Neural progenitor cell (in vitro differentiated cells): ENCODE measurements at regions not wholly inside any gene's neighbourhood (a gene's known extent, or its start where the extent isn't known, plus 50 kb on each side); places are given as distances from the start of the nearest gene placed in this dataset.
A peak's percentile ranks its signal among the peaks of the same experiment; 100 is the strongest.

Source experiments
- DNase-seq: peaks from one replicate; pipeline ENCODE4 v3.0.0-alpha.2; 2016; ENCODE audit warnings: low spot score
- H2AFZ ChIP-seq: fragments of 200-600 bp; sonication (generic); replicated peaks from 2 replicates; pipeline ENCODE4 v1.6.1; 2016; ENCODE audit warnings: antibody characterized with exemption
- H3F3A ChIP-seq: fragments of 200-600 bp; sonication (generic); 2 replicates; pipeline ENCODE4 v1.6.1; 2016; ENCODE audit warnings: antibody characterized with exemption, low read depth
- H3K27ac ChIP-seq: fragments of 200-600 bp; sonication (generic); 2 replicates; pipeline ENCODE4 v1.5.1; 2016; ENCODE audit warnings: mild to moderate bottlenecking
- H3K27me3 ChIP-seq: fragments of 200-600 bp; sonication (generic); 2 replicates; pipeline ENCODE4 v1.6.1; 2016; ENCODE audit warnings: mild to moderate bottlenecking, moderate library complexity
- H3K36me3 ChIP-seq: fragments of 200-600 bp; sonication (generic); 2 replicates; pipeline ENCODE4 v1.5.1; 2016
- H3K4me1 ChIP-seq: fragments of 200-600 bp; sonication (generic); 2 replicates; pipeline ENCODE4 v1.6.1; 2016; ENCODE audit warnings: mixed run types
- H3K4me2 ChIP-seq: fragments of 200-600 bp; sonication (generic); 2 replicates; pipeline ENCODE4 v1.6.1; 2016
- H3K4me3 ChIP-seq: fragments of 200-600 bp; sonication (generic); 2 replicates; pipeline ENCODE4 v1.5.1; 2016
- H3K79me2 ChIP-seq: fragments of 200-600 bp; sonication (generic); 2 replicates; pipeline ENCODE4 v1.6.1; 2016; ENCODE audit warnings: low read depth
- H3K9ac ChIP-seq: fragments of 200-600 bp; sonication (generic); 2 replicates; pipeline ENCODE4 v1.6.1; 2016
- H3K9me3 ChIP-seq: fragments of 200-600 bp; sonication (generic); 2 replicates; pipeline ENCODE4 v1.5.1; 2016; ENCODE audit warnings: low read depth
- H4K20me1 ChIP-seq: fragments of 200-600 bp; sonication (generic); 2 replicates; pipeline ENCODE4 v1.6.1; 2016; ENCODE audit warnings: low read depth
- H3K27ac Mint-ChIP-seq: 3 replicates; pipeline ENCODE4 v1.8.0; 2021; ENCODE audit warnings: mixed read lengths
- H3K27me3 Mint-ChIP-seq: 2 replicates; pipeline ENCODE4 v1.8.0; 2022; ENCODE audit warnings: low read depth, mild to moderate bottlenecking, inconsistent platforms, moderate library complexity, mixed read lengths; ENCODE audit not compliant: insufficient read depth
- H3K36me3 Mint-ChIP-seq: 3 replicates; pipeline ENCODE4 v1.8.0; 2021; ENCODE audit warnings: mixed read lengths
- H3K4me1 Mint-ChIP-seq: 3 replicates; pipeline ENCODE4 v1.8.0; 2021; ENCODE audit warnings: mixed read lengths
- H3K4me3 Mint-ChIP-seq: 3 replicates; pipeline ENCODE4 v1.8.0; 2021; ENCODE audit warnings: mild to moderate bottlenecking, moderate library complexity, mixed read lengths
- H3K9me3 Mint-ChIP-seq: 3 replicates; pipeline ENCODE4 v1.8.0; 2020; ENCODE audit warnings: mixed read lengths
- EZH2 ChIP-seq: fragments of 200-600 bp; sonication (generic); IDR thresholded peaks from 2 replicates; pipeline ENCODE4 v1.6.1; 2017; ENCODE audit warnings: antibody characterized with exemption, mild to moderate bottlenecking, moderate library complexity
- EZH2phosphoT487 ChIP-seq: fragments of 200-600 bp; sonication (generic); IDR thresholded peaks from 2 replicates; pipeline ENCODE4 v1.6.1; 2017; ENCODE audit warnings: antibody characterized with exemption
- TF ChIP-seq, protein P1 (sequence below): fragments of 200-600 bp; sonication (generic); IDR thresholded peaks from 2 replicates; pipeline ENCODE4 v1.5.1; 2017; ENCODE audit warnings: antibody characterized with exemption, mild to moderate bottlenecking

DNA sequence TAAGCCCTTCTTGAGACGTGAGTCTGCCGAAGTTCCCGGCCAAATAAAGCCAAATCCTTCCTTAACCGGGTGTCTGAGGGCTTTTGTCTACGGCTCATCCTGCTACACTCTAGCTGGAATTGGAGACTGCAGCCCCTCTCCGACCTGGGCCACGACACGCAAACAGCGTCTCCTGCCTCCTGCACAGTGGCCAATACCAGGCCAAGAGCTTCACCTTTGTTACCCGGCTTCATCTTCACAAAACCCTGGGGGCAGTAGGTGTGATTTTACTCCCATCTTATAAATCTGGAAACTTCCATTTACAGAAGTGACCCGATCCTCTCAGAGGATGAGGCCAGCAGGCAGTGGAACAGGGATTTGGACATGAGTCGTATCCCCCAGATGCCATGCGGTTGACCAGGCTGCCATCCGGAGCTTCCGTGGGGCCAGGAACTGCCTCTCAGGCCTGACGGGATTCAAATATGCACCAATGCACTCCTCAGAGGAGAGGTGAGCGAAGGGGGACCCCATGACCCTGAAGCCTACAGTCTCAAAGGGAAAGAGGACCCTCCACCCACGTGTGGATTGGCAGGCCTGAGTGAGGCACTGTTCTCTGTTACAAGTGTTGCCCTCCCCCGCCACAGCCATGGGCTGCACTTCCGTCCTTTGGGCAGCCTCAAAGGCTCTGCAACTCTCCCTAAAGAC, 53.2 kb upstream of the KLF13 start:
- TF ChIP-seq EZH2phosphoT487 (no peak), EZH2 (no peak)
- TF ChIP-seq, protein P1, sequence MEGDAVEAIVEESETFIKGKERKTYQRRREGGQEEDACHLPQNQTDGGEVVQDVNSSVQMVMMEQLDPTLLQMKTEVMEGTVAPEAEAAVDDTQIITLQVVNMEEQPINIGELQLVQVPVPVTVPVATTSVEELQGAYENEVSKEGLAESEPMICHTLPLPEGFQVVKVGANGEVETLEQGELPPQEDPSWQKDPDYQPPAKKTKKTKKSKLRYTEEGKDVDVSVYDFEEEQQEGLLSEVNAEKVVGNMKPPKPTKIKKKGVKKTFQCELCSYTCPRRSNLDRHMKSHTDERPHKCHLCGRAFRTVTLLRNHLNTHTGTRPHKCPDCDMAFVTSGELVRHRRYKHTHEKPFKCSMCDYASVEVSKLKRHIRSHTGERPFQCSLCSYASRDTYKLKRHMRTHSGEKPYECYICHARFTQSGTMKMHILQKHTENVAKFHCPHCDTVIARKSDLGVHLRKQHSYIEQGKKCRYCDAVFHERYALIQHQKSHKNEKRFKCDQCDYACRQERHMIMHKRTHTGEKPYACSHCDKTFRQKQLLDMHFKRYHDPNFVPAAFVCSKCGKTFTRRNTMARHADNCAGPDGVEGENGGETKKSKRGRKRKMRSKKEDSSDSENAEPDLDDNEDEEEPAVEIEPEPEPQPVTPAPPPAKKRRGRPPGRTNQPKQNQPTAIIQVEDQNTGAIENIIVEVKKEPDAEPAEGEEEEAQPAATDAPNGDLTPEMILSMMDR: no peak
- Histone ChIP-seq H3K36me3 (no peaks in the 10 kb centered on the region), H3K9me3 (no peaks in the 10 kb centered on the region), H2AFZ (no peak overlapping the region), H3K27ac (no peak overlapping the region), H3K9ac (no peak overlapping the region), H3F3A (no peaks in the 10 kb centered on the region), H4K20me1 (no peaks in the 10 kb centered on the region), H3K4me2 (no peak overlapping the region), H3K79me2 (no peaks in the 10 kb centered on the region), H3K27me3 (no peaks in the 10 kb centered on the region), H3K4me3 (no peak overlapping the region), H3K4me1 (peaks cover 4% of the 10 kb centered on the region)
- Mint-ChIP-seq H3K27ac (peak overlapping the region; percentile 90), H3K27me3 (peaks cover 5% of the 10 kb centered on the region), H3K36me3 (no peaks in the 10 kb centered on the region), H3K4me1 (peaks cover 12% of the 10 kb centered on the region), H3K9me3 (peaks cover 2% of the 10 kb centered on the region), H3K4me3 (peak overlapping the region; percentile 21)
- DNase-seq: peak; percentile 4

DNA sequence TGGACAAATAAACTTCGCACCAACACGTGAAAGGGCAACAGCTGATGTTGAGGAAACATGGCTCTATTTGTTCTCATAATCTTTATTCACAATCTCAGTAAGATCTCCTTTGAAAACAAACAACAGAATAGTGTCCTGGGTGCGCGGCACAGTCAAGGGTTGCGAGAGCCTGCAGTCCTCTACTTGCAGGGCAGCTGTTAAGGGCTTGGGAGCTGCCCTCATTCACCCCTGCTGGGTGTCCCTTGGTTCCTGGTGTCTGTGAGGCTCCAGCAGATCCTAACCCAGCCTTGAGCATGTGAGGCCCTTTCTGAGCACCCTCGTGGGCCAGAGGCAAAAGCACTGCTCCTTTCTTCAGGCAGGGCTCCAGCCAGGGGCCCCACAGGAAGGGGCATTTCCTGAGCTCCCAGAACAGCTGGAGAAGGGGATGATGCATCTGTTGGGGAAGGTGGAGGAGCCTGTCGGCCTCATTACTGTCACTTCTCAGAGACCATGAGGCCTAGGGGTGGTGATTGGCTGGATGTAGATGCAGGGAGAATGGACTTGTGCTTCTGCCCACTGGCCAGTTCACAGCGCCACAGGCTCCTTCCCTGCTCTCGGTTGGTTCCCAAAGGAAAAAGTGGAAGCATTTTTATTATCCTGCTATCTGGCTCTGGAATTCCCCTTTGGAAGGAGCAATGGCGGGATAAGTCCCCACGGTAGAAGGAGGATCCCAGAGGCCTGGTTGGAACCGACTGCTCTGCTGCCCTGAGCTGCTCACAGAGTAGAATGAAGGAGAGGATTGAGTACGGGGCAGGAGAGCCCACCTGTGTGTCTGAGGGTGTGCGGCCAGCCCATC, 51.9 kb upstream of the KLF13 start:
- peaks cover 4% of the 10 kb centered on the region for H3K4me1 ChIP-seq
- Mint-ChIP-seq H3K4me1 (peaks cover 18% of the 10 kb centered on the region), H3K27me3 (peaks cover 7% of the 10 kb centered on the region), H3K36me3 (no peaks in the 10 kb centered on the region), H3K4me3 (no peak overlapping the region), H3K9me3 (peaks cover 2% of the 10 kb centered on the region), H3K27ac (no peak overlapping the region)
- no peaks in the 10 kb centered on the region for H4K20me1 ChIP-seq
- no peak overlapping the region for H3K27ac ChIP-seq
- H3K36me3 ChIP-seq: no peaks in the 10 kb centered on the region
- H3K27me3 ChIP-seq: no peaks in the 10 kb centered on the region
- no peaks in the 10 kb centered on the region for H3K79me2 ChIP-seq
- no peak overlapping the region for H3K4me3 ChIP-seq
- H2AFZ ChIP-seq: no peak overlapping the region
- H3K9ac ChIP-seq: no peak overlapping the region
- DNase-seq: peak; percentile 0
- no peaks in the 10 kb centered on the region for H3F3A ChIP-seq
- no peak overlapping the region for H3K4me2 ChIP-seq
- no peaks in the 10 kb centered on the region for H3K9me3 ChIP-seq
- TF ChIP-seq EZH2: no peak
- TF ChIP-seq, protein P1: no peak
- TF ChIP-seq EZH2phosphoT487: no peak

DNA sequence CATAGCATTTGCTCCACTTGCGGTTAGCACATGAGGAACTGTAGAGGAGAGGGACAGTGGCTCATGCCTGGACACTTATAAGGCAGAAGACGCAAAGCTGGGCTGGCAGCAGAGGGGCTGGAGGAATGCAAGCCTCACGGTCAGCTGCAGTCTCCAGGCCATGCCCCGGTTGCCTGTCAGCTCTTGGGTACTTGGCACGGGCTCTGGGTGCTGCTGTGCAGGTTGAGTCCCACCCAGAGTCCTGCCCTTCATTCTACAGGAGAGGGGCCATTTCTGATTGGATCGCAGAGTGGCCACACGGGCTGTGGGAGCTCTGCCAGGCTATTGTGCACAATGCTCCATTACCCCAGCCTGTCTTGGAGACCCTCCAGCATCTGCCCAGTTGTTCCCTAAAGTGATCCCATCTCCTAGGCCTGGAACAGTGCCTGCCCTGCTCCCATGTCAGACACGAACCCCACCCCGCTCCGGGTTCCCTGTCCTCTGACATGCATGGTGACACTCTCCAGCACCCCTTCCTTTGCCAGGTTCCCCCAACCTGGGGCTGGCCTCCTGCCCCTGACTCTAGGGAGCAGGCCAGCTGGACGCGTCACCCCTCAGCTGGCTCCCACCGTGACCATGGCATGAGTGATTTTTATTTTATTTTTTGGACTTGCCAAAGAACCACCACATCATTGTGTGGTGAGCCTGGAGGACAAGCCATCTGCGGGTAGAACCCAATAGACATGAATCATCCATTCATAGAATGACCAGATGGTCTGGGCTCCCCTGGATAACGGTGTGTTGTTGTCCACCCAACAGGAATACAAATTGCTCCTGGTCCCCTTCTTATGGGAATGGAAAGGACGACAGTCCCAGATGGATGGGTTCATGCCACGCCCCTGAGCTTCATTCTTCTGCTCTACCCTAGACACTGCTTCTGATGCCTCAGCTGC, 51.0 kb upstream of the KLF13 start:
- Histone ChIP-seq H3K4me2 (no peak overlapping the region), H3K36me3 (no peaks in the 10 kb centered on the region), H3K4me3 (no peak overlapping the region), H2AFZ (no peak overlapping the region), H3K4me1 (peaks cover 7% of the 10 kb centered on the region), H3K9ac (no peak overlapping the region), H3F3A (no peaks in the 10 kb centered on the region), H4K20me1 (no peaks in the 10 kb centered on the region), H3K9me3 (no peaks in the 10 kb centered on the region), H3K79me2 (no peaks in the 10 kb centered on the region), H3K27ac (no peak overlapping the region), H3K27me3 (no peaks in the 10 kb centered on the region)
- peak; percentile 0 for DNase-seq
- Mint-ChIP-seq H3K4me1 (peaks cover 22% of the 10 kb centered on the region), H3K36me3 (no peaks in the 10 kb centered on the region), H3K4me3 (no peak overlapping the region), H3K27me3 (peaks cover 10% of the 10 kb centered on the region), H3K9me3 (peaks cover 2% of the 10 kb centered on the region), H3K27ac (no peak overlapping the region)
- TF ChIP-seq EZH2: no peak
- TF ChIP-seq EZH2phosphoT487: no peak
- TF ChIP-seq, protein P1: no peak
